GM23248 (cell line): ENCODE measurements at regions not wholly inside any gene's neighbourhood (a gene's known extent, or its start where the extent isn't known, plus 50 kb on each side); places are given as distances from the start of the nearest gene placed in this dataset.

Experiments
- DNase-seq: peaks from one replicate; pipeline ENCODE4 v3.0.0-alpha.2; 2015
- H2AFZ ChIP-seq: fragments of 200-600 bp; sonication (generic); 2 replicates; pipeline ENCODE4 v1.6.1; 2016; ENCODE audit warnings: antibody characterized with exemption
- H3F3A ChIP-seq: fragments of 200-600 bp; sonication (generic); 2 replicates; pipeline ENCODE4 v1.6.1; 2016; ENCODE audit warnings: mild to moderate bottlenecking, antibody characterized with exemption, mixed run types; ENCODE audit not compliant: insufficient read depth
- H3K27ac ChIP-seq: fragments of 200-600 bp; sonication (generic); 2 replicates; pipeline ENCODE4 v1.5.1; 2016; ENCODE audit warnings: mild to moderate bottlenecking
- H3K27me3 ChIP-seq: fragments of 200-600 bp; sonication (generic); replicated peaks from 2 replicates; pipeline ENCODE4 v1.6.1; 2016; ENCODE audit warnings: mild to moderate bottlenecking; ENCODE audit not compliant: insufficient read depth
- H3K36me3 ChIP-seq: fragments of 200-600 bp; sonication (generic); 2 replicates; pipeline ENCODE4 v1.6.1; 2016; ENCODE audit warnings: low read depth, mild to moderate bottlenecking
- H3K4me1 ChIP-seq: fragments of 200-600 bp; sonication (generic); 2 replicates; pipeline ENCODE4 v1.6.1; 2016; ENCODE audit warnings: mild to moderate bottlenecking; ENCODE audit not compliant: insufficient read depth
- H3K4me2 ChIP-seq: fragments of 200-600 bp; sonication (generic); one replicate; pipeline ENCODE4 v1.6.1; 2016; ENCODE audit warnings: mild to moderate bottlenecking; ENCODE audit not compliant: unreplicated experiment
- H3K4me3 ChIP-seq: fragments of 200-600 bp; sonication (generic); 2 replicates; pipeline ENCODE4 v1.5.1; 2016; ENCODE audit warnings: mild to moderate bottlenecking
- H3K79me2 ChIP-seq: fragments of 200-600 bp; sonication (generic); 2 replicates; pipeline ENCODE4 v1.6.1; 2016; ENCODE audit warnings: mild to moderate bottlenecking; ENCODE audit not compliant: insufficient read depth
- H3K9ac ChIP-seq: fragments of 200-600 bp; sonication (generic); 2 replicates; pipeline ENCODE4 v1.6.1; 2016; ENCODE audit warnings: mild to moderate bottlenecking
- H3K9me2 ChIP-seq: fragments of 200-600 bp; sonication (generic); 2 replicates; pipeline ENCODE4 v1.6.1; 2016; ENCODE audit warnings: mixed run types, mild to moderate bottlenecking, moderate library complexity; ENCODE audit not compliant: insufficient read depth
- H3K9me3 ChIP-seq: fragments of 200-600 bp; sonication (generic); one replicate; pipeline ENCODE4 v1.6.1; 2017; ENCODE audit warnings: low read depth
- H4K20me1 ChIP-seq: fragments of 200-600 bp; sonication (generic); 2 replicates; pipeline ENCODE4 v1.6.0; 2016; ENCODE audit not compliant: insufficient read depth
- EZH2 ChIP-seq: fragments of 200-600 bp; sonication (generic); IDR thresholded peaks from 2 replicates; pipeline ENCODE4 v1.6.1; 2018; ENCODE audit warnings: antibody characterized with exemption, mild to moderate bottlenecking; ENCODE audit not compliant: insufficient read depth, poor library complexity, severe bottlenecking
- EZH2phosphoT487 ChIP-seq: fragments of 200-600 bp; sonication (generic); IDR thresholded peaks from 2 replicates; pipeline ENCODE4 v1.6.1; 2018; ENCODE audit warnings: antibody characterized with exemption, moderate library complexity, mild to moderate bottlenecking, low read depth; ENCODE audit not compliant: insufficient read depth
- WGBS, 2 experiments: methylation state at CpG; one replicate each; pipeline ENCODE4 v1.1.6; 2015 to 2017; ENCODE audit warnings: low lambda C conversion rate in 2 of 2, low coverage in 1 of 2; ENCODE audit errors: missing lambda C conversion rate in 2 of 2; 5-methylcytosine and 5-hydroxymethylcytosine counted together
- in situ Hi-C: fragments of 300-500 bp; cut with MboI; formaldehyde crosslinking; loops from 2 replicates; pipeline ENCODE4 v1.15.0; 2020

DNA sequence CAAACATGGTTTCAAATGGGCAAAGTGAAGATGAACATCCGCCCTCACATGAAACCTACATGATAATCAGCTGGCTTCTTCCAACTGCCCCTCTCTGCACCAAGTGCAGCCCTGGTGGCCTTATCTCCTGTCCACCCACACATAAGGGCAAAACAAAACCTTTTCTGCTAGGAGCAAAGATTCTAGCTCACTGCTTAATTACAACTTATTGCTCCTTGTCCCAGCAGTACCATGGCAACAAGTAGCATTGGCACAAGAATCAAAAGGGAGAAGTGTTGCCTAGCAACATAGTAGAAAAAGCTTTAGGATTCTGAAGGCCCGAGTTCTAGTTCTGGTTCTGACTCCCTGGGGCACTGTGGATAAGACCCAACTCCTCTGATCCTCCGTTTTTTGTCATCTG is 68.7 kb upstream of the BMAL1 start:
- Histone ChIP-seq H3K9me2 (no peaks in the 10 kb centered on the region), H3K27me3 (no peaks in the 10 kb centered on the region), H2AFZ (peak overlapping the region; percentile 94; the same call in 1 of the 2 replicates), H3K9ac (peak overlapping the region; percentile 78; the same call in 1 of the 2 replicates), H3K4me3 (no peak overlapping the region), H3K36me3 (no peaks in the 10 kb centered on the region), H3K27ac (peak overlapping the region; percentile 87; the same call in 1 of the 2 replicates), H3F3A (peaks cover 26% of the 10 kb centered on the region), H3K4me1 (peaks cover 20% of the 10 kb centered on the region), H3K79me2 (no peaks in the 10 kb centered on the region), H3K4me2 (peak overlapping the region; percentile 92), H3K9me3 (no peaks in the 10 kb centered on the region), H4K20me1 (no peaks in the 10 kb centered on the region)
- 88 to 91% methylated on average over 3 of the region's 3 CpGs for WGBS, 2 experiments
- DNase-seq, result peak; percentile 10
- in situ Hi-C loops, result no loop called here
- TF ChIP-seq EZH2phosphoT487 (no peak), EZH2 (no peak)

DNA sequence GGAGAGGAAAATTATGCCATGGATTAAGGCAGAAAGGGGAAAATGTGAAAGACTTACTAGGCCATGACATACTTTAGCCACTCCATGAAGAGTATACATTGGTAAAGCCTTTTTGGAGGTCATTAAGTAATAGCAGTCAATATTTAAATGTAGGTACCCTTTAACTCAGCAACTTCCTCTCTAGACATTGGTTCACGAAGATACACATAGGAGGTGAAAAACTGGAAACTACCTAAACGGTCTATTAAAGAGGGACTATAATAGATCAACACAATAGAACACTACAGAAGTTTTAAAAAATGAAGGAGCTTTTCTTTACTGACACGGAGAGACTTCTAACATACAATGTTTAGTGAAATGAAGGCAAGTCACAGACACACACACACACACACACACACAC is 68.2 kb upstream of the BMAL1 start:
- Histone ChIP-seq H3K9me3 (no peaks in the 10 kb centered on the region), H3K79me2 (no peaks in the 10 kb centered on the region), H3K27ac (no peak overlapping the region), H3K36me3 (no peaks in the 10 kb centered on the region), H3K4me3 (no peak overlapping the region), H3K4me2 (no peak overlapping the region), H3K4me1 (peaks cover 24% of the 10 kb centered on the region), H4K20me1 (no peaks in the 10 kb centered on the region), H3K27me3 (no peaks in the 10 kb centered on the region), H3K9ac (no peak overlapping the region), H2AFZ (no peak overlapping the region), H3K9me2 (no peaks in the 10 kb centered on the region), H3F3A (peaks cover 30% of the 10 kb centered on the region)
- in situ Hi-C loops, result no loop called here
- 87 to 89% methylated on average over 3 of the region's 3 CpGs for WGBS, 2 experiments
- TF ChIP-seq EZH2 (no peak), EZH2phosphoT487 (no peak)
- no peak for DNase-seq

DNA sequence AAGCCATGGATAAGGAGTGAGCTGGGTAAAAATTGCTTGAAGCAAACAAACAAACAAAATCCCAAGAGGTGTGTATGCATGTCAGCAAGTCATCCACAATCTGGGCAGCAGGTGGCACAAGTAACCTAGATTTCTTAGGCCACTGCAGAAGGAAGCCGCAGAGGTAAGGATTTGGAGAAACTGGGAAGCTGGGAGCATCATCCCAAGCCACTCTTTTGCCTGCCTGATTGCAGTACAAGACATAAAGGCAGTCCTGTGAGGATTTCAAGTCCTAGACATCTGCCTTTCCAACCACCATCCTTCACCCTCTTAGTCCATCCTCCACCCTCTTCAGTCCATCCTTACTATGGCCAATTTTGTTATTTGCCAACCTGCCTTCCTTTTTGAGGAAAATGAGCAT is 67.2 kb upstream of the BMAL1 start:
- Histone ChIP-seq H3K9me3 (no peaks in the 10 kb centered on the region), H3K4me1 (peaks cover 35% of the 10 kb centered on the region), H3K36me3 (no peaks in the 10 kb centered on the region), H3K4me2 (no peak overlapping the region), H3K4me3 (no peak overlapping the region), H4K20me1 (no peaks in the 10 kb centered on the region), H3K9me2 (no peaks in the 10 kb centered on the region), H3K9ac (no peak overlapping the region), H3K27ac (no peak overlapping the region), H3F3A (peaks cover 40% of the 10 kb centered on the region), H3K27me3 (no peaks in the 10 kb centered on the region), H3K79me2 (no peaks in the 10 kb centered on the region), H2AFZ (no peak overlapping the region)
- in situ Hi-C loops, result loop anchor here (5.0 kb wide), 1 partner anchor 127 kb away; no protein-coding TSS in a partner anchor
- TF ChIP-seq EZH2 (no peak), EZH2phosphoT487 (no peak)
- 5 to 6% methylated on average over 1 of the region's 1 CpG for WGBS, 2 experiments
- DNase-seq, result peak; percentile 87

DNA sequence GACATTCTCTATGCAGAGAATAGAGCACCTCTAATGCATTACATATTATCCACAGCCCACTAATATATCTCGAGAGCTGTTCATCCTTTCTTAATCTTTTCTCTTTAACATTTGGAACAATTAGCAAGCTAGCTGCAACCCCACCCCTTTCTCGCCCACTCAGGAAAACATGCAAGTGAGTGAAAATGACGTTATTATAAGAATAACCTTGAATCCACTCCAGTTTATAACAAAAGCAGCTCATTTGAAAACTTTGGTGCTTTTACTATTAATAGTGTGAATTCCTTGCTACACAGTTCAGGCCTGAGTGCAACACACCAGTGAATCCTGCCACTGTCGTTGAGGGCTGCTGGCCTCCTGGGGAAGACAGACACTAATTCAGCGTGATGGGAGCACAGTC is 63.3 kb upstream of the BMAL1 start:
- Histone ChIP-seq H3K9me3 (no peaks in the 10 kb centered on the region), H4K20me1 (no peaks in the 10 kb centered on the region), H3K79me2 (no peaks in the 10 kb centered on the region), H3K4me1 (peaks cover 36% of the 10 kb centered on the region), H3K9me2 (no peaks in the 10 kb centered on the region), H3K4me2 (peak overlapping the region; percentile 83), H3K27me3 (no peaks in the 10 kb centered on the region), H3K4me3 (no peak overlapping the region), H3K27ac (peak overlapping the region; percentile 100), H3K9ac (peak overlapping the region; percentile 90), H3K36me3 (no peaks in the 10 kb centered on the region), H3F3A (peaks cover 35% of the 10 kb centered on the region), H2AFZ (peak overlapping the region; percentile 54; the same call in 1 of the 2 replicates)
- in situ Hi-C loops, result loop anchor here (5.0 kb wide), 1 partner anchor 123 kb away; no protein-coding TSS in a partner anchor
- DNase-seq, result peak; percentile 57
- WGBS, 2 experiments, result 11 to 18% methylated on average over 5 of the region's 5 CpGs
- TF ChIP-seq EZH2 (no peak), EZH2phosphoT487 (no peak)
